ENCODE measurements at regions not wholly inside any gene's neighbourhood (a gene's known extent, or its start where the extent isn't known, plus 50 kb on each side); places are given as distances from the start of the nearest gene placed in this dataset.

DNA sequence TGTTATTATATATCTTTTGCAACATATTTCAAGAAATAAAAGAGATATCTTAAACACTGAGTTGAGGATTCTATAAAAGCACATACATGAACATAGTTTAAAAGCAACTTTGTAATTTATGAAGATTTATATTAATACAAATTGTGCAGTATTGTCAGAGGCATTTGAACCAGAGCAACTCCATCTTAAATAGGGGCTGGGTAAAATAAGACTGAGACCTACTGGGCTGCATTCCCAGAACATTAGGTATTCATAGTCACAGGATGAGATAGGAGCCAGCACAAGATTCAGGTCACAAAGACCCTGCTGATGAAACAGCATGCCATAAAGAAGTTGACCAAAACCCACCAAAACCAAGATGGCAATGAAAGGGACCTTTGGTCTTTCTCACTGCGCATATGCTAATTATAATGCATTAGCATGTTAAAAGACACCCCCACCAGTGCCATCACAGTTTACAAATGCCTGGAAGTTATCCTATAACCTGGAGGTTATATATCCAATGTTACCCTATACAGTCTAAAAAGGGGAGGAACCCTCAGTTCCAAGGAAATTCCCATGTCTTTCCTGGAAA lies 320.2 kb downstream of the FAM170A start:
- H3K36me3 ChIP-seq (ENCODE audit: control insufficient read depth in 2 of 2, insufficient read depth in 1 of 2, low read length in 2 of 2) = no peaks in the 10 kb centered on the region
- H3K9me3 ChIP-seq (ENCODE audit: control insufficient read depth, insufficient read depth, low read depth, low read length) = no peaks in the 10 kb centered on the region
- H3K27ac ChIP-seq (ENCODE audit: extremely low read depth, low read depth, low read length) = no peak overlapping the region
- POLR2A ChIA-PET = no interaction called here
- CTCF ChIA-PET = interaction anchor here (0.6 to 0.7 kb wide), 2 partner anchors 137 to 868 kb away, joined by 3 read pairs; no protein-coding TSS in a partner anchor
- TF ChIP-seq ZNF560 (tag by site-specific recombination; IDR thresholded peaks at IDR 0.05; ENCODE audit: borderline replicate concordance) = no peak
- no peak for TF ChIP-seq PRDM1 (tag by site-specific recombination; IDR thresholded peaks at IDR 0.05)
- TF ChIP-seq ZNF701 (tag by site-specific recombination; IDR thresholded peaks at IDR 0.05) = no peak
- no peak for TF ChIP-seq ZNF239 (tag by site-specific recombination; IDR thresholded peaks at IDR 0.05)
- H3K4me3 ChIP-seq (ENCODE audit: low read depth, low read length) = no peak overlapping the region
- no peaks in the 10 kb centered on the region for H3K4me1 ChIP-seq (ENCODE audit: control insufficient read depth, insufficient read depth, low read length)

DNA sequence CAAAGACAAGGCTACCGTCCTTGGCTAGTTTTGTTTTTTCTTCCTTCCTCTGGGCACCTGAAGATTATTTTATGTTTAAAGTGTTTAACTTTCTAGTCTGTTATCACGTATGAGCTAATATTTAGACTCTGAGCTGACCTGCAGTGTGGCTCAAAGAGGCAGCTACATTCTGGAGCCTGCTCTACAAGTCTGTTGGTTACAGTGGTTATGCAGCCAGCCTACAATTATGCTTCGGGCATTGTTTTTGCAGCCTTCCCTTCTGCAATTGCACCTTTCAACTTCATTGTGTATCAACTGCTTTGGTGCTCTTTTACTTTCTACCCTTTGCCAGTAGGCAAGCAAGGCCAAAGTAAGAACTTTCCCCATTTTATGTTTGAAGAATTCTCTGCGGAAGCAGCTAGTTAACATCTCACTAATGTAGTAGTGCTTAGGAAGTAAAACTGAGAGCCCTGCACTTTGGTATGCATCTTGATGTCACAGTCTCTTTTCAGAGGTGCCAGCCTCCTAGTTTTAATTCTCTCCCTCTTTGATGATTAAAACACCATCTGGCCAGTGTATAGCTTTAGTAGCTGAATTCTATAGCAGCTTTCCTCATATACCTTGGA lies 322.1 kb downstream of the FAM170A start:
- Histone ChIP-seq H3K36me3 (ENCODE audit: control insufficient read depth in 2 of 2, insufficient read depth in 1 of 2, low read length in 2 of 2) (no peaks in the 10 kb centered on the region), H3K4me3 (ENCODE audit: low read depth, low read length) (no peak overlapping the region), H3K9me3 (ENCODE audit: control insufficient read depth, insufficient read depth, low read depth, low read length) (no peaks in the 10 kb centered on the region), H3K4me1 (ENCODE audit: control insufficient read depth, insufficient read depth, low read length) (no peaks in the 10 kb centered on the region), H3K27ac (ENCODE audit: extremely low read depth, low read depth, low read length) (no peak overlapping the region)
- TF ChIP-seq, protein P1, sequence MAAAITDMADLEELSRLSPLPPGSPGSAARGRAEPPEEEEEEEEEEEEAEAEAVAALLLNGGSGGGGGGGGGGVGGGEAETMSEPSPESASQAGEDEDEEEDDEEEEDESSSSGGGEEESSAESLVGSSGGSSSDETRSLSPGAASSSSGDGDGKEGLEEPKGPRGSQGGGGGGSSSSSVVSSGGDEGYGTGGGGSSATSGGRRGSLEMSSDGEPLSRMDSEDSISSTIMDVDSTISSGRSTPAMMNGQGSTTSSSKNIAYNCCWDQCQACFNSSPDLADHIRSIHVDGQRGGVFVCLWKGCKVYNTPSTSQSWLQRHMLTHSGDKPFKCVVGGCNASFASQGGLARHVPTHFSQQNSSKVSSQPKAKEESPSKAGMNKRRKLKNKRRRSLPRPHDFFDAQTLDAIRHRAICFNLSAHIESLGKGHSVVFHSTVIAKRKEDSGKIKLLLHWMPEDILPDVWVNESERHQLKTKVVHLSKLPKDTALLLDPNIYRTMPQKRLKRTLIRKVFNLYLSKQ (tag by site-specific recombination; IDR thresholded peaks at IDR 0.05; ENCODE audit: borderline replicate concordance) = no peak
- TF ChIP-seq, protein P2, sequence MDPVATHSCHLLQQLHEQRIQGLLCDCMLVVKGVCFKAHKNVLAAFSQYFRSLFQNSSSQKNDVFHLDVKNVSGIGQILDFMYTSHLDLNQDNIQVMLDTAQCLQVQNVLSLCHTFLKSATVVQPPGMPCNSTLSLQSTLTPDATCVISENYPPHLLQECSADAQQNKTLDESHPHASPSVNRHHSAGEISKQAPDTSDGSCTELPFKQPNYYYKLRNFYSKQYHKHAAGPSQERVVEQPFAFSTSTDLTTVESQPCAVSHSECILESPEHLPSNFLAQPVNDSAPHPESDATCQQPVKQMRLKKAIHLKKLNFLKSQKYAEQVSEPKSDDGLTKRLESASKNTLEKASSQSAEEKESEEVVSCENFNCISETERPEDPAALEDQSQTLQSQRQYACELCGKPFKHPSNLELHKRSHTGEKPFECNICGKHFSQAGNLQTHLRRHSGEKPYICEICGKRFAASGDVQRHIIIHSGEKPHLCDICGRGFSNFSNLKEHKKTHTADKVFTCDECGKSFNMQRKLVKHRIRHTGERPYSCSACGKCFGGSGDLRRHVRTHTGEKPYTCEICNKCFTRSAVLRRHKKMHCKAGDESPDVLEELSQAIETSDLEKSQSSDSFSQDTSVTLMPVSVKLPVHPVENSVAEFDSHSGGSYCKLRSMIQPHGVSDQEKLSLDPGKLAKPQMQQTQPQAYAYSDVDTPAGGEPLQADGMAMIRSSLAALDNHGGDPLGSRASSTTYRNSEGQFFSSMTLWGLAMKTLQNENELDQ (tag by site-specific recombination; IDR thresholded peaks at IDR 0.05; ENCODE audit: low read depth) = no peak
- TF ChIP-seq KLF1 (tag by site-specific recombination; IDR thresholded peaks at IDR 0.05) (no peak), ZNF548 (tag by site-specific recombination; IDR thresholded peaks at IDR 0.05) (no peak), ZNF624 (tag by site-specific recombination; IDR thresholded peaks at IDR 0.05) (no peak)
- ChIA-PET CTCF (no interaction called here), POLR2A (no interaction called here)

DNA sequence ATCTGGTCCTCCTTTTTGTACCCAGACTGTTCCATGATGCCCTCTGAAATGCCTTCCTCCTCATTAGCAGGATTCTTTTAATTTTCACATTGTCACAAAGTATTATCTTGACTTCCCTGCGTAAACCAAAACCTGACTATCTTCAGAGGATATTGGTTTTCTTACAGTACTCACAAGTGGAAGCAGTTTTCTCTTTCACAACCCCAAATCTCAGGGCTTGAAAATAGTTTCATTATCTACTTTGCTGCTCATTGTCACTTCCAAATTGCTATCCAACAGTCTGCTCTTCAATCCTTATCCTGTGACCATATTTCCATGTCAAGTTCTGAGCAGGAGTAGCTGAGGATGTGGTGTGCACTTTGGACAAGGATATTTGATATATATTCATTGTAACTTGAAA lies 324.1 kb downstream of the FAM170A start:
- Histone ChIP-seq H3K27ac (ENCODE audit: extremely low read depth, low read depth, low read length) (no peak overlapping the region), H3K36me3 (ENCODE audit: control insufficient read depth in 2 of 2, insufficient read depth in 1 of 2, low read length in 2 of 2) (no peaks in the 10 kb centered on the region), H3K9me3 (ENCODE audit: control insufficient read depth, insufficient read depth, low read depth, low read length) (no peaks in the 10 kb centered on the region), H3K4me3 (ENCODE audit: low read depth, low read length) (no peak overlapping the region), H3K4me1 (ENCODE audit: control insufficient read depth, insufficient read depth, low read length) (no peaks in the 10 kb centered on the region)
- ChIA-PET CTCF (no interaction called here), POLR2A (no interaction called here)
- TF ChIP-seq ZNF544 (tag by site-specific recombination; IDR thresholded peaks at IDR 0.05) (no peak), ZNF626 (tag by site-specific recombination; IDR thresholded peaks at IDR 0.05) (no peak), ZNF514 (tag by site-specific recombination; IDR thresholded peaks at IDR 0.05) (no peak), ZNF239 (tag by site-specific recombination; IDR thresholded peaks at IDR 0.05) (no peak), ZNF548 (tag by site-specific recombination; IDR thresholded peaks at IDR 0.05) (no peak), ZNF596 (tag by site-specific recombination; IDR thresholded peaks at IDR 0.05) (no peak), ZBTB48 (tag by site-specific recombination; IDR thresholded peaks at IDR 0.05) (no peak), ZNF621 (tag by site-specific recombination; IDR thresholded peaks at IDR 0.05) (no peak), ZFP3 (tag by site-specific recombination; IDR thresholded peaks at IDR 0.05; ENCODE audit: low read depth) (no peak), ZNF843 (tag by site-specific recombination; IDR thresholded peaks at IDR 0.05) (no peak), MYNN (tag by site-specific recombination; IDR thresholded peaks at IDR 0.05; ENCODE audit: borderline replicate concordance) (no peak), ZNF792 (tag by site-specific recombination; IDR thresholded peaks at IDR 0.05) (no peak)
- TF ChIP-seq, protein P3, sequence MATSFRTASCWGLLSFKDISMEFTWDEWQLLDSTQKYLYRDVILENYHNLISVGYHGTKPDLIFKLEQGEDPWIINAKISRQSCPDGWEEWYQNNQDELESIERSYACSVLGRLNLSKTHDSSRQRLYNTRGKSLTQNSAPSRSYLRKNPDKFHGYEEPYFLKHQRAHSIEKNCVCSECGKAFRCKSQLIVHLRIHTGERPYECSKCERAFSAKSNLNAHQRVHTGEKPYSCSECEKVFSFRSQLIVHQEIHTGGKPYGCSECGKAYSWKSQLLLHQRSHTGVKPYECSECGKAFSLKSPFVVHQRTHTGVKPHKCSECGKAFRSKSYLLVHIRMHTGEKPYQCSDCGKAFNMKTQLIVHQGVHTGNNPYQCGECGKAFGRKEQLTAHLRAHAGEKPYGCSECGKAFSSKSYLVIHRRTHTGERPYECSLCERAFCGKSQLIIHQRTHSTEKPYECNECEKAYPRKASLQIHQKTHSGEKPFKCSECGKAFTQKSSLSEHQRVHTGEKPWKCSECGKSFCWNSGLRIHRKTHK (tag by site-specific recombination; IDR thresholded peaks at IDR 0.05) = no peak
- TF ChIP-seq, protein P4, sequence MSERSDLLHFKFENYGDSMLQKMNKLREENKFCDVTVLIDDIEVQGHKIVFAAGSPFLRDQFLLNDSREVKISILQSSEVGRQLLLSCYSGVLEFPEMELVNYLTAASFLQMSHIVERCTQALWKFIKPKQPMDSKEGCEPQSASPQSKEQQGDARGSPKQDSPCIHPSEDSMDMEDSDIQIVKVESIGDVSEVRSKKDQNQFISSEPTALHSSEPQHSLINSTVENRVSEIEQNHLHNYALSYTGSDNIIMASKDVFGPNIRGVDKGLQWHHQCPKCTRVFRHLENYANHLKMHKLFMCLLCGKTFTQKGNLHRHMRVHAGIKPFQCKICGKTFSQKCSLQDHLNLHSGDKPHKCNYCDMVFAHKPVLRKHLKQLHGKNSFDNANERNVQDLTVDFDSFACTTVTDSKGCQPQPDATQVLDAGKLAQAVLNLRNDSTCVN (tag by site-specific recombination; optimal IDR thresholded peaks at IDR 0.05) = no peak
- TF ChIP-seq, protein P5, sequence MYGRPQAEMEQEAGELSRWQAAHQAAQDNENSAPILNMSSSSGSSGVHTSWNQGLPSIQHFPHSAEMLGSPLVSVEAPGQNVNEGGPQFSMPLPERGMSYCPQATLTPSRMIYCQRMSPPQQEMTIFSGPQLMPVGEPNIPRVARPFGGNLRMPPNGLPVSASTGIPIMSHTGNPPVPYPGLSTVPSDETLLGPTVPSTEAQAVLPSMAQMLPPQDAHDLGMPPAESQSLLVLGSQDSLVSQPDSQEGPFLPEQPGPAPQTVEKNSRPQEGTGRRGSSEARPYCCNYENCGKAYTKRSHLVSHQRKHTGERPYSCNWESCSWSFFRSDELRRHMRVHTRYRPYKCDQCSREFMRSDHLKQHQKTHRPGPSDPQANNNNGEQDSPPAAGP (tag by site-specific recombination; IDR thresholded peaks at IDR 0.05) = no peak
- TF ChIP-seq, protein P6, sequence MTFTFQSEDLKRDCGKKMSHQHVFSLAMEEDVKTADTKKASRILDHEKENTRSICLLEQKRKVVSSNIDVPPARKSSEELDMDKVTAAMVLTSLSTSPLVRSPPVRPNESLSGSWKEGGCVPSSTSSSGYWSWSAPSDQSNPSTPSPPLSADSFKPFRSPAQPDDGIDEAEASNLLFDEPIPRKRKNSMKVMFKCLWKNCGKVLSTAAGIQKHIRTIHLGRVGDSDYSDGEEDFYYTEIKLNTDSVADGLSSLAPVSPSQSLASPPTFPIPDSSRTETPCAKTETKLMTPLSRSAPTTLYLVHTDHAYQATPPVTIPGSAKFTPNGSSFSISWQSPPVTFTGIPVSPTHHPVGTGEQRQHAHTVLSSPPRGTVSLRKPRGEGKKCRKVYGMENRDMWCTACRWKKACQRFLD (tag by site-specific recombination; IDR thresholded peaks at IDR 0.05) = no peak

Data from HEK293 (cell line).